A549 (cell line): ENCODE measurements at regions not wholly inside any gene's neighbourhood (a gene's known extent, or its start where the extent isn't known, plus 50 kb on each side); places are given as distances from the start of the nearest gene placed in this dataset.

Experiments
- ATAC-seq, 2 experiments: fragments of 200-7000 bp in 1 of 2; fragments of >200 bp in 1 of 2; cut with Nextera tagmentation in 1 of 2; cut with Tn5 transposase in 1 of 2; 3 replicates each; pipeline versions ENCODE4 v1.8.0 to v1.9.1; 2018 to 2020; ENCODE audit warnings: mild to moderate bottlenecking in 1 of 2, moderate library complexity in 1 of 2
- CTCF ChIA-PET: fragments of 300-600 bp; sonication (Branson Sonifier 250); formaldehyde crosslinking; extraction: SDS; loops from one replicate; lab custom pipeline; 2021; ENCODE audit warnings: antibody characterized with exemption, inconsistent platforms; lab: Yijun Ruan, JAX
- POLR2A ChIA-PET: fragments of 350-600 bp; formaldehyde crosslinking; extraction: SDS; loops from one replicate; lab custom pipeline; 2021; ENCODE audit warnings: antibody characterized with exemption, inconsistent platforms; lab: Yijun Ruan, JAX
- DNase-seq, 2 experiments: peaks; one replicate each; pipeline versions ENCODE4 v3.0.0 to v3.0.0-alpha.2; 2011 to 2016; ENCODE audit warnings: low read depth in 1 of 2, low spot score in 1 of 2
- FAIRE-seq: peaks from 2 replicates; lab custom pipeline; 2011; peaks lifted over from hg19 to GRCh38; lab: Jason Lieb, UNC
- H3K27ac ChIP-seq, 2 experiments: fragments of >200 bp; sonication (Bioruptor Twin); formaldehyde crosslinking; 3 replicates each; pipeline ENCODE4 v1.5.1; 2016 to 2017
- H3K4me1 ChIP-seq: fragments of >200 bp; sonication (Bioruptor Twin); formaldehyde crosslinking; 3 replicates; pipeline ENCODE4 v1.6.1; 2016
- H3K4me2 ChIP-seq: fragments of >200 bp; sonication (Bioruptor Twin); formaldehyde crosslinking; 3 replicates; pipeline ENCODE4 v1.6.1; 2016
- H3K4me3 ChIP-seq: fragments of >200 bp; sonication (Bioruptor Twin); formaldehyde crosslinking; 3 replicates; pipeline ENCODE4 v1.5.1; 2016
- H3K9me3 ChIP-seq: fragments of >200 bp; sonication (Bioruptor Twin); formaldehyde crosslinking; 3 replicates; pipeline ENCODE4 v1.6.1; 2016
- BHLHE40 ChIP-seq: IDR thresholded peaks from 2 replicates; pipeline ENCODE4 v1.6.1; 2012; ENCODE audit warnings: low read depth, low read length, inconsistent platforms
- EHF ChIP-seq: fragments of 250-450 bp; sonication (Bioruptor Pico); IDR thresholded peaks from 2 replicates; pipeline ENCODE4 v1.5.0; 2020; ENCODE audit warnings: mild to moderate bottlenecking
- EP300 ChIP-seq, 2 experiments: fragments of >200 bp; sonication (Bioruptor Twin); formaldehyde crosslinking; IDR thresholded peaks; 2 replicates in 1 of 2; 3 replicates in 1 of 2; pipeline ENCODE4 v1.6.1; 2016 to 2017
- ESRRA ChIP-seq: fragments of 150-350 bp; IDR thresholded peaks from 2 replicates; pipeline ENCODE4 v1.6.1; 2014; ENCODE audit warnings: mild to moderate bottlenecking, low read length, borderline replicate concordance
- FOSB ChIP-seq: fragments of 250-450 bp; sonication (Bioruptor Pico); IDR thresholded peaks from 2 replicates; pipeline ENCODE4 v1.5.0; 2020; ENCODE audit warnings: mild to moderate bottlenecking, moderate library complexity
- HDAC2 ChIP-seq: fragments of 200-600 bp; sonication (generic); IDR thresholded peaks from 2 replicates; pipeline ENCODE4 v1.6.1; 2016
- HEYL ChIP-seq: fragments of 250-450 bp; sonication (Bioruptor Pico); IDR thresholded peaks from 2 replicates; pipeline ENCODE4 v1.8.0; 2021; ENCODE audit warnings: mild to moderate bottlenecking, moderate library complexity
- HOXB13 ChIP-seq: fragments of 250-450 bp; sonication (Bioruptor Pico); IDR thresholded peaks from 2 replicates; pipeline ENCODE4 v1.5.0; 2020; ENCODE audit warnings: low read depth, mild to moderate bottlenecking, moderate library complexity
- HOXB5 ChIP-seq: fragments of 250-450 bp; sonication (Bioruptor Pico); IDR thresholded peaks from 2 replicates; pipeline ENCODE4 v1.5.0; 2020; ENCODE audit warnings: mild to moderate bottlenecking, moderate library complexity
- JUN ChIP-seq, 2 experiments: fragments of >200 bp; sonication (Bioruptor Twin); formaldehyde crosslinking; IDR thresholded peaks; 2 replicates in 1 of 2; 3 replicates in 1 of 2; pipeline ENCODE4 v1.6.1; 2016 to 2017
- KDM5A ChIP-seq: fragments of 200-600 bp; sonication (generic); IDR thresholded peaks from 2 replicates; pipeline ENCODE4 v1.6.1; 2016; ENCODE audit warnings: antibody characterized with exemption, mild to moderate bottlenecking
- MAFK ChIP-seq: fragments of 450-650 bp; IDR thresholded peaks from 2 replicates; pipeline ENCODE4 v1.6.1; 2014; ENCODE audit not compliant: partially characterized antibody
- NR3C1 ChIP-seq: fragments of >200 bp; sonication (Bioruptor Twin); formaldehyde crosslinking; IDR thresholded peaks from 3 replicates; pipeline ENCODE4 v1.6.1; 2017
- PHF8 ChIP-seq: fragments of 200-600 bp; sonication (generic); IDR thresholded peaks from 2 replicates; pipeline ENCODE4 v1.6.1; 2016; ENCODE audit warnings: low read depth, mild to moderate bottlenecking, antibody characterized with exemption, moderate library complexity, borderline replicate concordance
- POLR2A ChIP-seq: IDR thresholded peaks from 2 replicates; pipeline ENCODE4 v1.6.1; 2012; ENCODE audit warnings: mild to moderate bottlenecking, low read length
- RAD21 ChIP-seq, 2 experiments: fragments of >200 bp in 1 of 2; sonication (Bioruptor Twin) in 1 of 2; formaldehyde crosslinking in 1 of 2; IDR thresholded peaks in 1 of 2; conservative IDR thresholded peaks in 1 of 2; 2 replicates in 1 of 2; 3 replicates in 1 of 2; pipeline ENCODE4 v1.6.1; 2012 to 2018; ENCODE audit warnings: inconsistent platforms in 1 of 2
- RARB ChIP-seq: fragments of 250-450 bp; sonication (Bioruptor Pico); IDR thresholded peaks from 2 replicates; pipeline ENCODE4 v1.8.0; 2021; ENCODE audit warnings: mild to moderate bottlenecking, moderate library complexity
- SMC3 ChIP-seq: fragments of >200 bp; sonication (Bioruptor Twin); formaldehyde crosslinking; IDR thresholded peaks from 3 replicates; pipeline ENCODE4 v1.6.1; 2018; ENCODE audit warnings: inconsistent platforms
- ZNF302 ChIP-seq: fragments of 250-450 bp; sonication (Bioruptor Pico); IDR thresholded peaks from 2 replicates; pipeline ENCODE4 v1.9.0; 2021; ENCODE audit warnings: inconsistent platforms, mild to moderate bottlenecking, moderate library complexity
- WGBS: methylation state at CpG from one replicate; pipeline ENCODE4 v1.1.6; 2017; ENCODE audit errors: missing lambda C conversion rate; 5-methylcytosine and 5-hydroxymethylcytosine counted together
- TF ChIP-seq, protein P1 (sequence below): fragments of >200 bp; sonication (Bioruptor Twin); formaldehyde crosslinking; IDR thresholded peaks from 2 replicates; pipeline ENCODE4 v1.6.1; 2016
- TF ChIP-seq, protein P2 (sequence below): fragments of >200 bp; sonication (Bioruptor Twin); formaldehyde crosslinking; IDR thresholded peaks from 3 replicates; pipeline ENCODE4 v1.5.1; 2016
- TF ChIP-seq, protein P3 (sequence below): IDR thresholded peaks from 2 replicates; pipeline ENCODE4 v1.6.1; 2012
- TF ChIP-seq, protein P4 (sequence below): fragments of 450-650 bp; IDR thresholded peaks from 2 replicates; pipeline ENCODE4 v1.6.1; 2014; ENCODE audit warnings: antibody characterized with exemption
- TF ChIP-seq, protein P5 (sequence below): fragments of 200-600 bp; sonication (generic); IDR thresholded peaks from 2 replicates; pipeline ENCODE4 v1.6.1; 2016; ENCODE audit warnings: antibody characterized with exemption, mild to moderate bottlenecking, moderate library complexity
- TF ChIP-seq, protein P6 (sequence below): fragments of >200 bp; sonication (Bioruptor Twin); formaldehyde crosslinking; IDR thresholded peaks from 3 replicates; pipeline ENCODE4 v1.6.1; 2016
- TF ChIP-seq, protein P7 (sequence below): fragments of 250-450 bp; sonication (Bioruptor Pico); IDR thresholded peaks from 2 replicates; pipeline ENCODE4 v1.5.0; 2020; ENCODE audit warnings: low read depth, mild to moderate bottlenecking, moderate library complexity

DNA sequence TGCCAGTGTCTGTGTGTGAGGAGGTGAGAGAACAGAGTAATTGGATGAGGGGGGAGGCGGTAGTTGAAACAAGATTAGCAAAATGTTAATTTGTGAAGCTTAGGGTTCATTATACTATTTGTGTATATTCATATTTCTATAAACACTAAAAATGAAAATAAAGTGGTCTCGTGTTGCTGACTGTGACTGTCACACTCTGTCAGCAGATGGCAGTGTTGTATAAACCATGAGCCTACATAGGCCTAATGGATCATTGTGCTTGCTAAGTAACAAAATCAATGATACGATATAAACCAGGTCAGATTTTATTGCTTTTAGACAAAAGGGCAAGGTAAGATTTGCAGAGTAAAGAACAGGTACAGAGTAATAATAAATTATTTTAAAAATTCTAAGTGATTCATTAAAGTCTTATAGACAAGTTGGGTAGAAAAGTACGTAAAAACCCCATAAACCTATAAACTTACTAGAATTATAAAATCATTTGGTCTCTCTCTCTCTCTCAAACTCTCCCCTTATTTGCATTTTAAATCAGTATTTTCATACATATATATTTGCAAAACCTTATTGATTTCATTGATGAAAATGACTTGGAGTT is 182.7 kb downstream of the RPIA start:
- Histone ChIP-seq H3K9me3 (no peaks in the 10 kb centered on the region), H3K4me2 (peak overlapping the region; percentile 40; the same call in 2 of the 3 replicates), H3K4me1 (no peaks in the 10 kb centered on the region), H3K4me3 (no peak overlapping the region), H3K27ac (no peak overlapping the region)
- CTCF ChIA-PET: interaction anchor here (0.6 to 3.5 kb wide), 15 partner anchors 9 to 269 kb away, joined by 3 to 19 read pairs (median 4); no protein-coding TSS in a partner anchor
- FAIRE-seq (no peak), ATAC-seq (peak; percentile 82 to 91), DNase-seq (peak; percentile 30 to 71)
- POLR2A ChIA-PET: no interaction called here
- 24% methylated on average over 4 of the region's 4 CpGs for WGBS
- TF ChIP-seq BHLHE40: no peak
- TF ChIP-seq HEYL: no peak
- peak; percentile 77 for TF ChIP-seq SMC3
- TF ChIP-seq, protein P1, sequence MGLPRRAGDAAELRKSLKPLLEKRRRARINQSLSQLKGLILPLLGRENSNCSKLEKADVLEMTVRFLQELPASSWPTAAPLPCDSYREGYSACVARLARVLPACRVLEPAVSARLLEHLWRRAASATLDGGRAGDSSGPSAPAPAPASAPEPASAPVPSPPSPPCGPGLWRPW: no peak
- no peak for TF ChIP-seq NR3C1
- TF ChIP-seq PHF8: no peak
- no peak for TF ChIP-seq RARB (CRISPR knock-in tag)
- TF ChIP-seq ESRRA: no peak
- TF ChIP-seq, protein P2, sequence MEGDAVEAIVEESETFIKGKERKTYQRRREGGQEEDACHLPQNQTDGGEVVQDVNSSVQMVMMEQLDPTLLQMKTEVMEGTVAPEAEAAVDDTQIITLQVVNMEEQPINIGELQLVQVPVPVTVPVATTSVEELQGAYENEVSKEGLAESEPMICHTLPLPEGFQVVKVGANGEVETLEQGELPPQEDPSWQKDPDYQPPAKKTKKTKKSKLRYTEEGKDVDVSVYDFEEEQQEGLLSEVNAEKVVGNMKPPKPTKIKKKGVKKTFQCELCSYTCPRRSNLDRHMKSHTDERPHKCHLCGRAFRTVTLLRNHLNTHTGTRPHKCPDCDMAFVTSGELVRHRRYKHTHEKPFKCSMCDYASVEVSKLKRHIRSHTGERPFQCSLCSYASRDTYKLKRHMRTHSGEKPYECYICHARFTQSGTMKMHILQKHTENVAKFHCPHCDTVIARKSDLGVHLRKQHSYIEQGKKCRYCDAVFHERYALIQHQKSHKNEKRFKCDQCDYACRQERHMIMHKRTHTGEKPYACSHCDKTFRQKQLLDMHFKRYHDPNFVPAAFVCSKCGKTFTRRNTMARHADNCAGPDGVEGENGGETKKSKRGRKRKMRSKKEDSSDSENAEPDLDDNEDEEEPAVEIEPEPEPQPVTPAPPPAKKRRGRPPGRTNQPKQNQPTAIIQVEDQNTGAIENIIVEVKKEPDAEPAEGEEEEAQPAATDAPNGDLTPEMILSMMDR: peak; percentile 91
- TF ChIP-seq, protein P3, sequence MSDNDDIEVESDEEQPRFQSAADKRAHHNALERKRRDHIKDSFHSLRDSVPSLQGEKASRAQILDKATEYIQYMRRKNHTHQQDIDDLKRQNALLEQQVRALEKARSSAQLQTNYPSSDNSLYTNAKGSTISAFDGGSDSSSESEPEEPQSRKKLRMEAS: no peak
- no peak for TF ChIP-seq EHF
- no peak for TF ChIP-seq JUN (IDR thresholded peaks at IDR 0.05)
- no peak for TF ChIP-seq EP300 (IDR thresholded peaks at IDR 0.05)
- TF ChIP-seq RAD21 (conservative IDR thresholded peaks at IDR 0.05 in 1 of 2, IDR thresholded peaks at IDR 0.05 in 1 of 2): peak; percentile 83 to 88
- TF ChIP-seq, protein P4, sequence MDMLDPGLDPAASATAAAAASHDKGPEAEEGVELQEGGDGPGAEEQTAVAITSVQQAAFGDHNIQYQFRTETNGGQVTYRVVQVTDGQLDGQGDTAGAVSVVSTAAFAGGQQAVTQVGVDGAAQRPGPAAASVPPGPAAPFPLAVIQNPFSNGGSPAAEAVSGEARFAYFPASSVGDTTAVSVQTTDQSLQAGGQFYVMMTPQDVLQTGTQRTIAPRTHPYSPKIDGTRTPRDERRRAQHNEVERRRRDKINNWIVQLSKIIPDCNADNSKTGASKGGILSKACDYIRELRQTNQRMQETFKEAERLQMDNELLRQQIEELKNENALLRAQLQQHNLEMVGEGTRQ: no peak
- no peak for TF ChIP-seq FOSB
- TF ChIP-seq, protein P5, sequence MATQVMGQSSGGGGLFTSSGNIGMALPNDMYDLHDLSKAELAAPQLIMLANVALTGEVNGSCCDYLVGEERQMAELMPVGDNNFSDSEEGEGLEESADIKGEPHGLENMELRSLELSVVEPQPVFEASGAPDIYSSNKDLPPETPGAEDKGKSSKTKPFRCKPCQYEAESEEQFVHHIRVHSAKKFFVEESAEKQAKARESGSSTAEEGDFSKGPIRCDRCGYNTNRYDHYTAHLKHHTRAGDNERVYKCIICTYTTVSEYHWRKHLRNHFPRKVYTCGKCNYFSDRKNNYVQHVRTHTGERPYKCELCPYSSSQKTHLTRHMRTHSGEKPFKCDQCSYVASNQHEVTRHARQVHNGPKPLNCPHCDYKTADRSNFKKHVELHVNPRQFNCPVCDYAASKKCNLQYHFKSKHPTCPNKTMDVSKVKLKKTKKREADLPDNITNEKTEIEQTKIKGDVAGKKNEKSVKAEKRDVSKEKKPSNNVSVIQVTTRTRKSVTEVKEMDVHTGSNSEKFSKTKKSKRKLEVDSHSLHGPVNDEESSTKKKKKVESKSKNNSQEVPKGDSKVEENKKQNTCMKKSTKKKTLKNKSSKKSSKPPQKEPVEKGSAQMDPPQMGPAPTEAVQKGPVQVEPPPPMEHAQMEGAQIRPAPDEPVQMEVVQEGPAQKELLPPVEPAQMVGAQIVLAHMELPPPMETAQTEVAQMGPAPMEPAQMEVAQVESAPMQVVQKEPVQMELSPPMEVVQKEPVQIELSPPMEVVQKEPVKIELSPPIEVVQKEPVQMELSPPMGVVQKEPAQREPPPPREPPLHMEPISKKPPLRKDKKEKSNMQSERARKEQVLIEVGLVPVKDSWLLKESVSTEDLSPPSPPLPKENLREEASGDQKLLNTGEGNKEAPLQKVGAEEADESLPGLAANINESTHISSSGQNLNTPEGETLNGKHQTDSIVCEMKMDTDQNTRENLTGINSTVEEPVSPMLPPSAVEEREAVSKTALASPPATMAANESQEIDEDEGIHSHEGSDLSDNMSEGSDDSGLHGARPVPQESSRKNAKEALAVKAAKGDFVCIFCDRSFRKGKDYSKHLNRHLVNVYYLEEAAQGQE: no peak
- no peak for TF ChIP-seq HOXB13 (CRISPR knock-in tag)
- TF ChIP-seq ZNF302 (CRISPR knock-in tag): no peak

DNA sequence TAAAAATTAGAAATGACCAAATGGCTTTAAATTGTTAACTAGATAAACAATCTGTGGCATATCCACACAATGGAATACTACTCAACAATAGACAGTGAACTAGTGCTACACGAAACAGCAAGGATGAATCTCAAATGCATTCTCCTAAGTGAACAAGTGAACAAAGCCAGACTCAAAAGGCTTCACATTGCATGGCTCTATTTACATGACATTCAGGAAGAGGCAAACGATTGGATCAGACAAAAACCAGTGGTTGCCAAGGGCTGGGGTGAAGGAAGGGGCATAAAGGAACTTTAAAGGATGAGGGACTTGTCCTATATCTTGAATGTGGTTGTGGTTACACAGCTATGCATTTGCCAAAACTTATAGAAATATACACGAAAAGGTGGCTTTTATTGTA is 184.3 kb downstream of the RPIA start:
- FAIRE-seq: no peak
- POLR2A ChIA-PET: no interaction called here
- no peak overlapping the region for H3K4me3 ChIP-seq
- H3K4me1 ChIP-seq: 0 out of 3 replicates have a peak, but pooled peaks cover 2% of the 10 kb centered on the region
- no peak for DNase-seq
- ATAC-seq: no peak
- CTCF ChIA-PET: interaction anchor here (0.9 to 1.7 kb wide), 2 partner anchors 43 to 46 kb away, joined by 4 to 5 read pairs; no protein-coding TSS in a partner anchor
- TF ChIP-seq, protein P6, sequence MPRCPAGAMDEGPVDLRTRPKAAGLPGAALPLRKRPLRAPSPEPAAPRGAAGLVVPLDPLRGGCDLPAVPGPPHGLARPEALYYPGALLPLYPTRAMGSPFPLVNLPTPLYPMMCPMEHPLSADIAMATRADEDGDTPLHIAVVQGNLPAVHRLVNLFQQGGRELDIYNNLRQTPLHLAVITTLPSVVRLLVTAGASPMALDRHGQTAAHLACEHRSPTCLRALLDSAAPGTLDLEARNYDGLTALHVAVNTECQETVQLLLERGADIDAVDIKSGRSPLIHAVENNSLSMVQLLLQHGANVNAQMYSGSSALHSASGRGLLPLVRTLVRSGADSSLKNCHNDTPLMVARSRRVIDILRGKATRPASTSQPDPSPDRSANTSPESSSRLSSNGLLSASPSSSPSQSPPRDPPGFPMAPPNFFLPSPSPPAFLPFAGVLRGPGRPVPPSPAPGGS: no peak
- TF ChIP-seq KDM5A (no peak), HEYL (no peak), MAFK (no peak), HOXB5 (CRISPR knock-in tag) (no peak), HDAC2 (no peak), POLR2A (no peak)
- TF ChIP-seq, protein P7, sequence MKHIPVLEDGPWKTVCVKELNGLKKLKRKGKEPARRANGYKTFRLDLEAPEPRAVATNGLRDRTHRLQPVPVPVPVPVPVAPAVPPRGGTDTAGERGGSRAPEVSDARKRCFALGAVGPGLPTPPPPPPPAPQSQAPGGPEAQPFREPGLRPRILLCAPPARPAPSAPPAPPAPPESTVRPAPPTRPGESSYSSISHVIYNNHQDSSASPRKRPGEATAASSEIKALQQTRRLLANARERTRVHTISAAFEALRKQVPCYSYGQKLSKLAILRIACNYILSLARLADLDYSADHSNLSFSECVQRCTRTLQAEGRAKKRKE: no peak
- no peak overlapping the region for H3K27ac ChIP-seq
- no peak overlapping the region for H3K4me2 ChIP-seq
- no peaks in the 10 kb centered on the region for H3K9me3 ChIP-seq
- 10% methylated on average over 3 of the region's 3 CpGs for WGBS
